HG02885 (cell line): ENCODE measurements at regions not wholly inside any gene's neighbourhood (a gene's known extent, or its start where the extent isn't known, plus 50 kb on each side); places are given as distances from the start of the nearest gene placed in this dataset.
A peak's percentile ranks its signal among the peaks of the same experiment; 100 is the strongest.
"Not testable (repeated sequence)": the region's sequence is repeated elsewhere in the genome, so short reads cannot be mapped to it uniquely, and the experiment has no call there.

ENCODE experiments used
- ATAC-seq: cut with Tn5 transposase; IDR thresholded peaks from one replicate; pipeline ENCODE4 v1.9.1; 2021; ENCODE audit warnings: mild to moderate bottlenecking; ENCODE audit not compliant: unreplicated experiment, poor library complexity

GRCh38 chr9:26214713-26215444 is 536.6 kb upstream of the TUSC1 start:
- not testable (repeated sequence) for ATAC-seq

GRCh38 chr9:26210338-26210851 is 532.2 kb upstream of the TUSC1 start:
- ATAC-seq = no peak

- ATAC-seq = no peak
These were observed 527.0 kb upstream of the TUSC1 start for GRCh38 chr9:26205261-26205660.

- no peak for ATAC-seq
These were observed 515.0 kb upstream of the TUSC1 start for GRCh38 chr9:26193237-26193636.

DNA sequence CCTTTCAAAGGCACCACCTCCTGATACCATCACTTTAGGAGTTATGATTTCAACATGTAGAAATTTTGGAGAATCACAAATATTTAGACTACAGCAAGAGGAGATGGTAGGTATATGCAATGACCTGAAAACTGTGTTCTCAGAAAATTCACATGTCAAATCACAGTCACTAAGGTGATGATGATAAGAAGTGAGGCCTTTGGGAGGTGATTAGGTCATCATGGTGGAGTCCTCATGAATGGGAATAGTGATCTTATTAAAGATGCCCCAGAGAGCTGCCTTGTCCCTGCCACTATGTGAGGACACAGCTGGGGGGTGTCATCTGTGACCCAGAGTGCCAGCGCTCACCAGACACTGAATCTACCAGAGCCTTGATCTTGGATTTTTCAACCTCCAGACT is 513.5 kb upstream of the TUSC1 start:
- no peak for ATAC-seq

DNA sequence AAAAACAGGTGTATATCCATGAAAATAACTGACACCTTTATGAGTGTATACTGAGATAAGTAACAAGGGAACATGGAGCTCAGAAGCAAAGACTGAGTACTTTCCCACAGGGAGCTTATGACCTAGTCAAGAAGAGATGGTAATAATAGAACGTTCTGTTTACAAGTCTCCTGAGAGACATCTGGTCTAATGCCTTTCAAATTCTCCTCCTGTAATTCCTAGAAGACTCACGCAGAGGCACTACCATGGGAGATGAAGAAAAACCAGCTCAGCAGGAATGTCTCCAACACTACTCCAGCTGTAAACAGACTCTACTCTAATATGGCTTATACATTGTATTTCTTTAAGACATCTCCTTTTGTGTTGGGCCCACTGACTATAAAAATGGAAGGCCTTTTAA is 503.6 kb upstream of the TUSC1 start:
- ATAC-seq = no peak

DNA sequence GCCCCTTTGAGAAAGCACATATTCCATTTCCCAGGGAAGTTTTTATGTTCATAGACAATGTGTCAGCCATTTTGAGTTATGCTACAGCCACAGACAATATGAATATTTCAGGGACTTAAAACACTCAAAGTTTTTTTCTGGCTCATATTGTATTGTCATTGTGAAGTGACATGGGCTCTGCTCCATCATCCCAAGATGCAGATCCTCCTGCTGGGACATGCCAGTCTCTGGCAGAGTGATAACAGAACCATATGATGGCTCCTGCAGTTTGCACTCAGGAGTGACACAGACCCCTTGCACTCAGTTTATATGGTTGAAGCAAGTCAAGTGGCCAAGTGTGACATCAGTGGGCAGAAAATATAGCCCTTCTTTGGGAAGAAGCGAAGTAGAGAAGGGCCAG is 498.4 kb upstream of the TUSC1 start:
- ATAC-seq = no peak

DNA sequence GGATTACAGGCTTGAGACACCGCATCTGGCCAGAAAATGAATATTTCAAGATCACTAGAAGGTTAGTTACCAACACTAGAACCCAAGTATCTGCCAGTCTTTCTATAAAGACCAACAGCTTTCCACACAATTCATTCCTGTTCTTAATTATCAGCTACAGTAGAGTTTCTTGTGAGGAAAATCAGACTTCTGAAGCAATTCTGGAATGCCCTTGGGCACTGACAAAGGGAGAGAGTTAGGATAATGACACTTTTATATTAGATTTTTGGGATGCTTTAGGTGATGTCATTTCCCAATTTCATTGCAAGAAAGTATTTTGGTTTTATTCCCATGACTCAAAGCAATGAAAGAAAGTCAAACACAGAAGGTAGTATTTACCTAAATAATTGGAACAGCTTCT is 497.0 kb upstream of the TUSC1 start:
- ATAC-seq = no peak

- ATAC-seq = no peak
These were observed 494.1 kb upstream of the TUSC1 start for GRCh38 chr9:26172301-26172700.

GRCh38 chr9:26171691-26172090 is 493.4 kb upstream of the TUSC1 start:
- no peak for ATAC-seq

DNA sequence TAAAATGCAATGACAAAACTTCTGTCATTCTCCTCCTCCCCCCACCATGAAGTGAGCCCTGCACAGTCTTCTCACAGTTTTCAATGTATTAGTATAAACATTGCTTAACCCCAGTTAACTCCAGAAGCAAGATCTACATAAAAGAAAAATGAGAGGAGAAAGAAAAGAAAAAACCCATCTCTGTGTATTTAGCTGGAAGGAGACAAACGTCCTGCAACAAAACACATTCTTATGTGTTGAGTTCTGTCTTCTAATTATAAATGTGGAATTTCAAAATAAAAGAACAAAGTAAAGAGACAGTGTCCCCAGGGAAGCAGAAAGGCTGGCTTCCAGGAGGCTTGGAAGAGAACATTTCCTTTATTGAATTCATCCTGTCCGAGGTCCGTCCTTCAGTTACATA is 491.9 kb upstream of the TUSC1 start:
- ATAC-seq = no peak

DNA sequence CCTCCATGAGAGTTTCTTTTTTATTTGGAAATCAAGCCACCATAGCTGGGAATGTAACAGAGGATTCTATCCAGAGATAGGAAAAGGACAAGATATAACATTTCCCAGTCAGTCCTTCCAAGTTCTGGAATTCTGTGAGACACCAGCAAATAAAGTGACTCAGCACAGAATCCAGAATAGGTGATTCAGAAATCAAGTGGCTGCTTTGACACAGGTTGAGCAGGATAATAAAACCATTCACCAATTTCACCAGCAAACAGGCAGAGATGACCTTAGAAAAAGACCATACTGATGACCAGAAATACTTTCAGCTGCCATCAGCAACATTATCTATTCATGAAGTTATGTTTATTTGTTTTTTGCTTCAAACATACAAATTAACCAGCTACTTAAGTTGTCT is 491.5 kb upstream of the TUSC1 start:
- no peak for ATAC-seq

DNA sequence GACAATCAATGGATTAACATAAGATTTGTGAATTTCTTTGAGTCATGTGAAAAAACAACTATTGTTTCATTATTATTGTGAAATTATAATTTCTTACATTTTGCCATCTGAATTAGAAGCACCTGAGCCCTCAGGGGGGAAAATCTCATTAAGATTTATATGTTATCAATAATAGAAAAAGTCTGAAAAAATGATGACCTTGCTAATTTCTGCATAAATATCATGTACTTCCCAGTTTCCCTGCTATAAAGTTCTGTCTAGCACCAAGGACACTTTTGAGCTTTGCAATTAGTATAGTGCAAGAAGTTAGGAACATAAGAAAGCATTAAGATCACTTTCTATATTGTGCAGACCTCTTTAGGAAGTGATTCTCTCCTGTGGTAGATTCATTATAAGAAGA is 488.3 kb upstream of the TUSC1 start:
- no peak for ATAC-seq

DNA sequence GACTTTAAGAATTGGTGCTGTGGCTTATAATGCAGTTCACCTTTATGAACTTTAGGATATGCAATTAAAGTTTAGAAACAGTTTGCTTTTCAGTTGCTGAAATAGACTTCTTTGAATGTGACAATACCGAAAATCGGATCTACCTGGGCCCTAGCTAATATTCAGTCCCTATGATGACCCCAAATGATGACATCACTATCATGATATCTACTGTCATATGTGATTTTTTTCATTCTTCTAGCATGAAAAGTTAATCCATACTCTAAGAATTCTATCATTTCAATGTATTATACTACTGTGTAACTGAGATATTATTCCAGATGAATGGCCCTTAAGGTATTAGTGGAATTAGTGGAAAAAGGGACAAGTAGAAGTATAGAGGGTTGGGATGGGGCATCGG is 487.2 kb upstream of the TUSC1 start:
- no peak for ATAC-seq

DNA sequence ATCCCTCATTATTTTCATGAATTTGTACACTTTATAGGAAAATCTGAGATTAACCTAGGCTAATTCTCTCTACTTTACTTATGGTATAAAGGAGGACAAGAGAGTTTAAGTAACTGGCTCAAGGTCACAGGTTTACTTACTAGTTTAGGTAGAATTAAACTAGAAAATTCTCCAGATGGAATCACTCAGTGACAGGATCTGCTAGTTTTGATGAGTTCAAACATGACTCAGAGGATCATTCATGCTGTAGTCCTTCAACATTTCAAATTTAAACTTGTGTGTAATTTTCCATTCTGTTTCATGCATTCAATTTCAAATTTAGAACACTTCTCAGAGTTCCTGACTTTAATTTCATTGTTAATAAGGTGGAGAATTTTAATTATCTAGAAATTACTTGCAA is 485.7 kb upstream of the TUSC1 start:
- ATAC-seq = no peak

DNA sequence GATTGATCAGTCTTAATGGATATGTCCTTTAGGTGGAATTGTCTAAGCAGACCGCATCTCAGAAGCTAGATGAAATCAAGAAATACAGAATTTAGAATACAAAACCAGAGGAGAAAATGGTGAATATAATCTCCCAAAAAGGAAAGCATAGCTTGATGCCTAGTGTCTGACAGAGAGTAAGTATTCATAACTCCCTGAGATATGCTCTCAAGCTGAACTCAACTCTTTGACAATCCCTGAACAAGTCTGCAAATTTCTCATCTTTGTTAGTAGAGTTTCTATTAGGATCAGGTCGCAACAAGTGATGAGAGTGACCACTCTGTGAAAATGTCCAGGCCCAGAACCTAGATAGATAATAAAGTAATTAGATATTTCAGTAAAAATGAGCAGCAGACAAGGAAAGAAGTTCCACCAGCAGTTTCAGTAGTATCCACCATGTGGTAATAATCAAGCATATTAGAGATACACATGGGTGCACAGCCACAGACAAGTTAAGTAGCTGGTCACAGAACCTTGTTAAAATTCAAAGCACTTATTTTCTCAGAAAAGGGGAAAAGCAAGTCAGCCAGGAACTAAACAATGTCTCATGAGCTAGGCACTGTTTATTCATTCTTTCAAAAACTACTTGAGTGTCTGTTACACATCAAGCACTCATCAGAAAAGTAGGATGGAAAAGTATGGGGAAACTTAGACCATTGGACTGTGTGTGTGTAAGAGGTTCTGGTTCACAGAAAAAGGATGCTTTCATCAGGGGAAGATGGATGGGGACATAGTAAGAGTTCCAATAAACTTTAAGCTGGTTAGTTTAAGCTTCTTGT is 481.5 kb upstream of the TUSC1 start:
- no peak for ATAC-seq

- ATAC-seq = no peak
These were observed 480.4 kb upstream of the TUSC1 start for GRCh38 chr9:26158631-26159150.

GRCh38 chr9:26157411-26157810 is 479.2 kb upstream of the TUSC1 start:
- peak; percentile 62 for ATAC-seq

- no peak for ATAC-seq
These were observed 474.1 kb upstream of the TUSC1 start for GRCh38 chr9:26152350-26152749.

DNA sequence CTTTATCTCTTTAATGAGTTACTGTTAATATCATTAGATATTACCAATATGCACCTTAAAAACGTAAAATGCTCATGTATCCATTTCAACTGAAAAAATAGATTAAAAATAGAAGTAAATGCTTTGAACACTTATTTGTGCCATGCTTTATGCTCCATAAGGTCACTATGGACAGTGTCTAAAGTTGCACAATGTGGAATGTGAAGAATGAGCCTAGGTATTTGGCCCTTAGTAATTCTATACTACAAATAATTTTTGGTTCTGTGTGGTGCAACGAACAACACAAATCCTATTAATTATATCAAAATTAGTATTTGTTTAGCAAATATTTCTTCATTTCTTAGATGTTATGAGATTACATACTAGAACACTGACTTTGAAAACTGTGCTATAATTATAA is 469.9 kb upstream of the TUSC1 start:
- no peak for ATAC-seq

DNA sequence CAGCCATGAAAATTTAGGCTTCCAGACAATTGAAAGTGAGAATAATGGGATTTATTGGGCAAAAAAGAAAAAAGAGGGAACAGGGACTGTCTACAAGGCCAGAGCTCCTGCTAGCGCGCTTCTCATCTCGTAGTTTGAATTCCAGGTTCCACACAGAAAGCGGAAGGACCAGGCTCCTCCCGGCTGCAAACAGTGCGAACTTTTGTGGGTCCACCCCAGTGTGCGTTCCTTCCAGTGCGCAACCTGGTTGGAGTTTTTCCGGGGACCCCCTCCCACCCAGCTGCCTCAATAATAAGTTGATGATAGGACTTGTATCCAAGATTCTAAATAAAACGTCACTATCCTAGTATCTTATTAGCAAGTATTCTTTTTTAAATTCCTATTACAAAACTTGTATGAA is 467.7 kb upstream of the TUSC1 start:
- ATAC-seq = no peak
